ENCODE measurements at regions not wholly inside any gene's neighbourhood (a gene's known extent, or its start where the extent isn't known, plus 50 kb on each side); places are given as distances from the start of the nearest gene placed in this dataset.

- no peak for DNase-seq
- no peak overlapping the region for H3K9ac ChIP-seq
- CTCF ChIA-PET, result interaction anchor here (1.0 kb wide), 1 partner anchor 9 kb away, joined by 3 read pairs; no protein-coding TSS in a partner anchor
- no peaks in the 10 kb centered on the region for H4K20me1 ChIP-seq (ENCODE audit: insufficient read depth)
- H3K4me1 ChIP-seq (ENCODE audit: control insufficient read depth in 1 of 2, insufficient read depth in 2 of 2, low read depth in 1 of 2, low read length in 1 of 2), result peaks cover 0 to 19% of the 10 kb centered on the region in 2 experiments; a peak in 1 of 4 replicates
- H3K27me3 ChIP-seq (ENCODE audit: insufficient read depth), result no peaks in the 10 kb centered on the region
- POLR2A ChIA-PET, result no interaction called here
- no peaks in the 10 kb centered on the region for H3F3A ChIP-seq (replicated peaks; ENCODE audit: insufficient read depth)
- H3K4me2 ChIP-seq, result no peak overlapping the region
- no peak overlapping the region for H2AFZ ChIP-seq (ENCODE audit: low read depth)
- no peaks in the 10 kb centered on the region for H3K36me3 ChIP-seq (replicated peaks in 1 of 2; ENCODE audit: control insufficient read depth in 1 of 2, insufficient read depth in 2 of 2, low read length in 1 of 2)
- no peak overlapping the region for H3K4me3 ChIP-seq (ENCODE audit: low read depth in 2 of 2, low read length in 1 of 2)
- no peaks in the 10 kb centered on the region for H3K9me2 ChIP-seq
- TF ChIP-seq USF1 (IDR thresholded peaks at IDR 0.05; ENCODE audit: borderline replicate concordance, low read depth) (no peak), MAX (IDR thresholded peaks at IDR 0.05; ENCODE audit: low read depth) (no peak), TCF12 (IDR thresholded peaks at IDR 0.05) (no peak), ELF1 (IDR thresholded peaks at IDR 0.05) (no peak), CTCF (IDR thresholded peaks at IDR 0.05) (no peak), SIN3A (IDR thresholded peaks at IDR 0.05; ENCODE audit: borderline replicate concordance, low read depth, low read length) (no peak), MXI1 (IDR thresholded peaks at IDR 0.05; ENCODE audit: low read depth, low read length) (no peak), YY1 (IDR thresholded peaks at IDR 0.05; ENCODE audit: low read depth) (no peak), RAD21 (IDR thresholded peaks at IDR 0.05; ENCODE audit: low read length) (no peak), NRF1 (IDR thresholded peaks at IDR 0.05; ENCODE audit: low read depth, low read length) (no peak), EZH2phosphoT487 (IDR thresholded peaks at IDR 0.05; ENCODE audit: borderline replicate concordance, low read depth) (no peak), REST (IDR thresholded peaks at IDR 0.05; ENCODE audit: low read depth, low read length) (no peak), JUND (IDR thresholded peaks at IDR 0.05) (no peak), RCOR1 (IDR thresholded peaks at IDR 0.05; ENCODE audit: low read length) (no peak)
- WGBS (ENCODE audit: low lambda C conversion rate), result 73% methylated on average over 6 of the region's 9 CpGs
- no peaks in the 10 kb centered on the region for H3K79me2 ChIP-seq (ENCODE audit: insufficient read depth)
- H3K27ac ChIP-seq (ENCODE audit: low read depth in 2 of 2, low read length in 1 of 2), result peak overlapping the region in 1 of 2 experiments; percentile 58; a peak in 2 of 4 replicates
- no peaks in the 10 kb centered on the region for H3K9me3 ChIP-seq
These were observed 266.4 kb downstream of the ANAPC1 start for GRCh38 chr2:111617299-111618225.
